ENCODE measurements at regions not wholly inside any gene's neighbourhood (a gene's known extent, or its start where the extent isn't known, plus 50 kb on each side); places are given as distances from the start of the nearest gene placed in this dataset.

GRCh38 chr4:171717231-171717741 is 95.9 kb upstream of the GALNTL6 start:
- no peak overlapping the region for H3K4me3 ChIP-seq
- no peaks in the 10 kb centered on the region for H3K4me1 ChIP-seq
- H3K27ac ChIP-seq = no peak overlapping the region
- in situ Hi-C loops (cut with MboI; ENCODE audit: low sequenced_read_pairs in 4 of 4) (no loop called here), intact Hi-C loops (cut with DNase I; ENCODE audit: low total_unique reads) (no loop called here)
- H3K27me3 ChIP-seq = no peaks in the 10 kb centered on the region
- TF ChIP-seq CTCF (IDR thresholded peaks at IDR 0.05 in 4 of 5, conservative IDR thresholded peaks at IDR 0.05 in 1 of 5) = no peak
- DNase-seq (no peak), ATAC-seq (no peak)
- no peaks in the 10 kb centered on the region for H3K9me3 ChIP-seq
- H3K36me3 ChIP-seq = no peaks in the 10 kb centered on the region

GRCh38 chr4:171715973-171716372 is 97.2 kb upstream of the GALNTL6 start:
- Histone ChIP-seq H3K4me1 (no peaks in the 10 kb centered on the region), H3K27ac (no peak overlapping the region), H3K27me3 (no peaks in the 10 kb centered on the region), H3K9me3 (no peaks in the 10 kb centered on the region), H3K36me3 (no peaks in the 10 kb centered on the region), H3K4me3 (no peak overlapping the region)
- in situ Hi-C loops (cut with MboI; ENCODE audit: low sequenced_read_pairs in 4 of 4) (no loop called here), intact Hi-C loops (cut with DNase I; ENCODE audit: low total_unique reads) (no loop called here)
- no peak for TF ChIP-seq POLR2A (IDR thresholded peaks at IDR 0.05)
- no peak for TF ChIP-seq CTCF (IDR thresholded peaks at IDR 0.05 in 4 of 5, conservative IDR thresholded peaks at IDR 0.05 in 1 of 5)
- DNase-seq (no peak), ATAC-seq (no peak)

GRCh38 chr4:171714791-171715454 is 98.3 kb upstream of the GALNTL6 start:
- no peak overlapping the region for H3K27ac ChIP-seq
- H3K4me1 ChIP-seq = no peaks in the 10 kb centered on the region
- no peak for DNase-seq
- no peak for ATAC-seq
- intact Hi-C loops (cut with DNase I; ENCODE audit: low total_unique reads) = no loop called here
- no peaks in the 10 kb centered on the region for H3K36me3 ChIP-seq
- no peaks in the 10 kb centered on the region for H3K27me3 ChIP-seq
- H3K4me3 ChIP-seq = no peak overlapping the region
- TF ChIP-seq POLR2A (IDR thresholded peaks at IDR 0.05) (no peak), CTCF (IDR thresholded peaks at IDR 0.05 in 4 of 5, conservative IDR thresholded peaks at IDR 0.05 in 1 of 5) (no peak)
- no peaks in the 10 kb centered on the region for H3K9me3 ChIP-seq
- in situ Hi-C loops (cut with MboI; ENCODE audit: low sequenced_read_pairs in 4 of 4) = no loop called here

- H3K27ac ChIP-seq = no peak overlapping the region
- intact Hi-C loops (cut with DNase I; ENCODE audit: low total_unique reads) (no loop called here), in situ Hi-C loops (cut with MboI; ENCODE audit: low sequenced_read_pairs in 4 of 4) (no loop called here)
- DNase-seq (no peak), ATAC-seq (no peak)
- no peaks in the 10 kb centered on the region for H3K4me1 ChIP-seq
- TF ChIP-seq POLR2A (IDR thresholded peaks at IDR 0.05) = no peak
- TF ChIP-seq CTCF (IDR thresholded peaks at IDR 0.05 in 4 of 5, conservative IDR thresholded peaks at IDR 0.05 in 1 of 5) = no peak
- no peaks in the 10 kb centered on the region for H3K9me3 ChIP-seq
- H3K27me3 ChIP-seq = no peaks in the 10 kb centered on the region
- no peaks in the 10 kb centered on the region for H3K36me3 ChIP-seq
- no peak overlapping the region for H3K4me3 ChIP-seq
Observed at GRCh38 chr4:171710743-171711142, 102.5 kb upstream of the GALNTL6 start.

Data from gastrocnemius medialis (tissue), 4 donors.